Superior temporal gyrus (tissue), 1 donor: ENCODE measurements at regions not wholly inside any gene's neighbourhood (a gene's known extent, or its start where the extent isn't known, plus 50 kb on each side); places are given as distances from the start of the nearest gene placed in this dataset.

Source experiments
- DNase-seq: peaks from one replicate; pipeline ENCODE4 v3.0.0-alpha.2; 2016; ENCODE audit errors: extremely low spot score

DNA sequence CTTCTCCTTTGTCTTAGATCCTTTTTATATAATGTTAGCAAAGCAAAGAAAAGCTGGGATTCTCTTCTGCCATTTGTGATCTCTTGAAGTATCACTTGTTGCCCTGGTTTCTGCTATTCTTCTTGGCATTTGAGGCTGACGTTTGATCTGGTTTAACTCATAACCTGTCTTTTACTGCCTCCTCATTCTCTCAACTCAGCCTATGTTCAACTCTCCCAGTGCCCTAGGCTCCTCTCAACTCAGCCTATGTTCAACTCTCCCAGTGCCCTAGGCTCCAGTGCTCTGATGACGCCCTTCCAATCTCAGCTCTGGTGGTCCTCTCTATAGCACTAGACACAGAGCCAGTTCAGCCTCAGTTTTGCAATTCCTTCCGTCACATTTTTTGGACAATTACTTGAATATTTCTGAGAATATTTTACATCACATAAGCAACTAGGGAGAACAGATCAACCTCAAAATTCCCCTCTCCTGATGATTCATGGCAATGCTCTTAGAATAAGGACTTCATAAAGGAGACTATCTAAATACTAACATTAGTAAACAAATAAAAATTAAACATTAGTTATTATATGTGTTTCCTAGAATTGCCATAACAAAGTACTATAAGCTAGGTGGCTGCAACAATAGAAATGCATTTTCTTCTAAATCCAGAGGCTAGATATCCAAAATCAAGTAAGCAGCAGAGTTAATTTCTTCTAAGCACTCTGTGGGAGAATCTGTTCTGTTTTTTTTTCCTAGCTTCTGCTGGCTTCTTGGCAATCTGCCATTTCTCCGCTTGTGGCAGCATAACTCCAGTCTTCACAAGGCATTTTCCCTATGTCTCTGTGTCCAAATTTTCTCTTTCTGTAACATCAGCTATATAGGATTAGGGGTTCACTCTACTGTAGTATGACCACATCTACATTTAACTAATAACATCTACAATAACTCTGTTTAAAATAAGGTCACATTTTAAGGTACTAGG lies 662.1 kb upstream of the FTMT start:
- DNase-seq, result peak; percentile 56

- DNase-seq, result no peak
Measured at GRCh38 chr5:121199216-121199999, 652.3 kb upstream of the FTMT start.

DNA sequence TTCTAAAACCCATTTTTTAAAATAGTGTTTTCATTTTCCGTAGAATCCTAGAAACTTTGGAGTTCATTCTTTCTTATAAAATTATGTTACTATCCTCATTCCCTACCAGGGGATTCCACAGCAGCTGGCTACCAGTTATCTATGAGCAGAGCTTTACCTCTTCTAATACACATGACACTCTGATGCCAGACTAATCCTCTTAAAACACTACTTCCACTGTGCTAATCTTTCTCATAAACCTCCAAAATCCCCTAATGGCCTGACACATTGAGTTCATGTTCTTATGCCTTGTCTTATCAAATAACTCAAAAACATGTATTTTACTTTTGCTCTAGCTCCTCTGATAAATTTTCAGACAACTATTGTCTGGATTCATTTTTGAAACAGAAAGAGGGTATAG lies 633.6 kb upstream of the FTMT start:
- no peak for DNase-seq

DNA sequence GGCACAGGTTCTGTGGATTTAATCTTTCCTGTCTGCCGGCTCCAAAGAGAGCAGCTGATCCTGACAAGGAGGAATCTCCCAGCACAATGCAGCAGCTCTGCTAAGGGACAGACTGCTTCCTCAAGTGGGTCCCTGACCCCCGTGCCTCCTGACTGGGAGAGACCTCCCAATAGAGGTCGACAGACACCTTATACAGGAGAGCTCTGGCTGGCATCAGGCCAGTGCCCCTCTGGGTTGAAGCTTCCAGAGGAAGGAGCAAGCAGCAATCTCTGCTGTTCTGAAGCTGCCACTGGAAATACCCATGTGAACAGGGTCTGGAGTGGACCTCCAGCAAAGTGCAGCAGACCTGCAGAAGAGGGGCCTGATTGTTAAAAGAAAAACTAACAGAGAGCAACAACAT lies 630.2 kb upstream of the FTMT start:
- no peak for DNase-seq

GRCh38 chr5:121226765-121227164 lies 624.9 kb upstream of the FTMT start:
- no peak for DNase-seq

- no peak for DNase-seq
Measured at GRCh38 chr5:121239951-121240350, 611.7 kb upstream of the FTMT start.

- no peak for DNase-seq
Measured at GRCh38 chr5:121246971-121247370, 604.7 kb upstream of the FTMT start.

- DNase-seq, result no peak
Measured at GRCh38 chr5:121251954-121252353, 599.7 kb upstream of the FTMT start.

DNA sequence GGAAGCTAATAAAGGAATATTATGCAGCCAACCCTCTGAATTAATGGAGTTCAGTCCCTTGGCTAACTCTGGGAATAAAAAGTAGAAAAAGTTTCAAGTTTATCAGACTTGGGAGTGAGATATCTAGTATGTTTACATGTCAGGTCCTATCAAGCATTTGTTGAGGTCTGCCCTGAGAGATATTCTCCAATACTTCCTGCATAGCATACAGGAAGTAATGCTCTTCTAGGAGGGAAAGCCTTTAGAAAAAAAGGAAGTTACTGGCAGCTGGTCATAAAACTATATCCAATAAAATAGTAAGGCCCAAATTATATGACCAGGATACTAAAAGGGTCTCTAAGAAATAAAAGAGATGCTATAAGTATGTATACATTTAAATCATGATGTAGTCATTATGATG lies 594.1 kb upstream of the FTMT start:
- no peak for DNase-seq

DNA sequence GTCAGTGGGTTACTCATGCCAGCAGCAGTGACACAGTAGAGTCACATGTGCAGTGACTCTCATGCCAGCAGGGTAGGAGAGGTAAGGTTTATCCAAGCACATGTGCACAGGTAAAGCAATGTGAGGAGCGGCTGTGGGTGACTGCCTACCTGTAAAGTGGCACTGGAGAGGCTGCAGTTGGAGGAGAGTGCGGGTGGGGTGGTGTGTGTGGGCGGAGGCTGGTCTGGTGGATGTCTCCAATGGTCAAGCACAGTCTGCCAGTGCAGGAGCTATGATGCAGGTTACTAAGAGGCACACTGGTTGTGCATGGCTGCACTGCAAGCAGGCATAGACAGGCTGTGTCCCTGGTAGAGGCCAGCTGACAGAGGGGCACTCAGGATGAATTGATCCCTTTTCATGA lies 588.2 kb upstream of the FTMT start:
- no peak for DNase-seq

GRCh38 chr5:121264605-121265004 lies 587.1 kb upstream of the FTMT start:
- DNase-seq, result no peak

DNA sequence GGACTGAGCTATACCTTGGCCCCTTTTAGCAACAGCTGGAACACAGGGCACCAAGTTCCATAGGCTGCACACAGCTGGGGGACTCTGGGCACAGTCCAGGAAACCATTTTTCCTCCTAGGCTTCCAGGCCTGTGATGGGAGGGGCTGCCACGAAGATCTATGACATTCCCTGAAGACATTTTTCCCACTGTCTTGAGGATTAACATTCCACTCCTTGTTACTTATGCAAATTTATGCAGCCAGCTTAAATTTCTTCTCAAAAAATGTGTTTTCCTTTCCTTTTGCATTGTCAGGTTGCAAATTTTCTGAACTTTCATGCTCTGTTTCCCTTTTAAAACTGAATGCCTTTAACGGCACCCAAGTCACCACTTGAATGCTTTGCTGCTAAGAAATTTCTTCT lies 580.1 kb upstream of the FTMT start:
- no peak for DNase-seq

DNA sequence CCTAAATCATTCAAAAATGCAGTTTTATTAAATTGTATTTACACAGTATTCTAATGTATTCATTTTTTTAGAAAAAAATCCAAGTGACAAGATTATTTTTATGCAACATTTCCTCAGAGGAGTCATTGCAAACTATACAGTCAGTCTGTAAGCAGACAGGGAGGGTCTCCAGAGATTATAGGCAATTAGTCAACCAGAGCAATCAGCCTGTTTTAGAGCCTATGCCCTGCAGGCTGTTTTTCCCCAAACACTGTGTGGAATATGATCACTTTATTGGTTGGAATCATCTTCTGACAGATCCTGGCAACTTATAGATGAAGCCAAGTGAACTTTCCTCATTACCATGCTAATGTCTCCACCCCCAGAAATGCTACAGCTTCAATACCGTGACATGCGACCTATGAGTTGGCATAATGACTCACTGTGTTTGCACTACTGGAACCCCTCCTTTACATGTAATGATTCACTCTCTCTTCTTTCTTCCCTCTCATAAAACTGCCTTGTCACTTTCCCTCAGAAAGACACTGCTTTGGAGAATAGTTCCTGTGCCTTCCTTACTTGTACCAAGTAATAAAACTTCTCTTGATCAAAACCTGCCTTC lies 577.7 kb upstream of the FTMT start:
- DNase-seq, result no peak

GRCh38 chr5:121279801-121280200 lies 571.9 kb upstream of the FTMT start:
- no peak for DNase-seq

DNA sequence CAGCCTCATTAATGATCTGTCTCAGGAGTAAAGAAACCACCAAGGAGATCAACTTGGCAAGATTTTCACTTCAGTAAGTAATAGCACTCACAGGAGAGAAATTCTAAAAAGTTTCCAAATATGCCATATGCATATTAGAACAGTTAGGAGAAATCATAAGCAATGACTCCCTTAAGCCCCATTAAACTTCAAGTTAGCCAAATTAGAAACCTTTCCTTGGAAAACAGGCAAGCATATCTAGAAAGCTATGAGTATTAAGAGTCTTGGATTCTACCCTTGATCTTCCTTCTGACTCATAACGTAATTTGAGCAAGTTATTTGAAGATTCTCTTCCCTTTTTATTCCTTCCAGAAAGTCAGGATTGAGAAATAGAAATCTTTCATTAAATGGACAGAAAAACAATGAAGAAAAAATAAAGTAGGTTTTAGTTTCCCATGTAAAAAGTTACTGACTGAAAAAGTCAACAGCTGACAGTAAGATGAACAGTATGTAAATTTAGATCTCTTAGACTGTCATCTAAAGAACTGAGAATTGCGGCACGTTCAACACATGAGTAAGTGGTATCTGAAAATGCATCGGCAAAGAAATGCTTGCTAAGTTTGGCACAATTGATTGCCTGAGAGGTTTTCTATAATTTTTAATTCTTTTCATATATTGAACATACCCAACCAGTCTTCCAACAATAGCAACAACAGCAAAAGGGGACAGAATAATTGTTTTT lies 565.7 kb upstream of the FTMT start:
- DNase-seq, result no peak

DNA sequence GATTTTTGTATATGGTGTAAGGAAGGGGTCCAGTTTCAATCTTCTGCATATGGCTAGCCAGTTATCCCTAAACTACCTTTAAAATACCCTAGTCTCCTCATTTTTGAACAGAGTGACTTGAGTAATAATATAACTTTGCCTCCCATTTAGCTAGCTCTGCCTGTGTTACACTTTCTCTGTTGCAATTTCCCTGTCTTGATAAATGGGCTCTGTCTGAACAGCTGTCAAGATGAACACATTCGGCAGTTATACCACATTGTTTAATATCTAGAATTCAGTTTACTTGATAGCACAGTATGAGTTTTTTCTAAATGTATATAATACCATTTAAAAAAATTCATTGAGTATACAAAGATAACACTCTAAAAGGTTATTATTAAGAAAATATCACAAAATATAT lies 562.9 kb upstream of the FTMT start:
- no peak for DNase-seq

DNA sequence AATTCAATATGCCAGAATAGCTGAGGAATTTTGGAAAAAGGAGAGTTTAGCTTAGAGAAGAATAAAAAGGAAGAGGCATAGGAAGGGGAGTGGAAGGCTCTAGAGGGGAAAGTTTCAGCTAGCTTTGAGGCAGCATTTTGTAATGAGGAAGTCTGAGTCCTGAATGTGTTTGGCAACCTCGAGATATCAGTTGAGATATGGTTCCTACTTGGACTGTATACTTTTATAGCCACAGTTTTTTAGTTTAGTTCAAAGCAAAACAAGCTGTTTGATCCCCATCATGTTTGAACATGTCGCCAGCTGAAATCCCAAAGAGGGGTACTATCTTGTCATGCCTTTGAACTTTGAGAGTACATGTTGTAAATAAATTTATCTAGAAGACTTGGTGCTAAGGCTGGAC lies 559.0 kb upstream of the FTMT start:
- no peak for DNase-seq

GRCh38 chr5:121296356-121296755 lies 555.3 kb upstream of the FTMT start:
- no peak for DNase-seq

GRCh38 chr5:121299153-121299552 lies 552.5 kb upstream of the FTMT start:
- no peak for DNase-seq

DNA sequence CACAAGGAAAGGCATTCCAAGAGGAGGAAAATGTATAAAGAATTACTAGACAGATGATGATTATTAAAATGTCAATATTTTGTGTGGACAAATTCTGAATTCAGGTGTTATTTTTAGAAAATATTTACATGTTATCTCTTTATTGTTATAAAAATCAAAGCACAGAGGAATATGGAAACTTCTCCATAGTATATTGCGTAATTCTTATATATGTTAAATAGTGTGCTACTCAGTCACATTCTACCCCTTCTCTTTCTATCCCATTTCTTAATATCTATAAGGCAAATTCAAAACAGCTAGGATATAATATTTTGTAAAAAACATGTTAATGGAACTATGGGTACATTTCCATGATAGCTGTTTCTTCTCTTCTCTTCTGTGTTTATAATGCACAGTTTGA lies 546.8 kb upstream of the FTMT start:
- DNase-seq, result no peak

GRCh38 chr5:121313886-121314285 lies 537.8 kb upstream of the FTMT start:
- DNase-seq, result no peak

GRCh38 chr5:121315786-121316185 lies 535.9 kb upstream of the FTMT start:
- no peak for DNase-seq
